ENCODE measurements at regions not wholly inside any gene's neighbourhood (a gene's known extent, or its start where the extent isn't known, plus 50 kb on each side); places are given as distances from the start of the nearest gene placed in this dataset.

DNA sequence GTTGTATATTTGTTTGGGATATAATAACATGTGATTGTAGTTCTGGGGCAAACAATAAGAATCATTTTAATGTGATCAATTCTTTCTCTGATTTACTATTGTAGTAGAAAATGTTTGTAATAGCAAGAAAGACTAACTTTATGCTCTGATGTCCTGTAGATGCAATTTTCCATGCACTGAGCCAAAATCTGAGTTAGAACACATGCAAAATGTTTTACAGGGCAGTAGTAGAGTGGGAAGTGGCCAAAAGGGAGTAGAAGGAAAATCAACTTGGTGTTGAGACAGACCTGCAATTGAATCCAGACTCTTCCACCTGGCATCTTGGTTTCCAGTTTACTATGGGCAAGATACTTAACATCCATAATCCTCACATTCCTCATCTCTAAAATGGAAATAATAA, 93.5 kb upstream of the BMP5 start:
- DNase-seq (ENCODE audit: low read depth, low spot score) (no peak), FAIRE-seq (no peak)
- Histone ChIP-seq H3K27me3 (ENCODE audit: control insufficient read depth, extremely low read depth, insufficient read depth, low read length) (no peaks in the 10 kb centered on the region), H3K79me2 (ENCODE audit: control insufficient read depth, insufficient read depth, low read length) (no peaks in the 10 kb centered on the region), H3K36me3 (ENCODE audit: control insufficient read depth in 2 of 2, extremely low read depth in 1 of 2, insufficient read depth in 2 of 2, low read length in 2 of 2) (no peaks in the 10 kb centered on the region), H3K9me1 (ENCODE audit: control insufficient read depth, extremely low read depth, insufficient read depth, low read length) (no peaks in the 10 kb centered on the region), H2AFZ (ENCODE audit: control insufficient read depth, low read length) (no peak overlapping the region), H3K9me3 (ENCODE audit: control insufficient read depth, low read depth, low read length) (no peaks in the 10 kb centered on the region), H3K4me2 (ENCODE audit: control insufficient read depth, extremely low read depth, insufficient read depth, low read depth, low read length) (no peak overlapping the region), H3K4me1 (ENCODE audit: control insufficient read depth, extremely low read depth, insufficient read depth, low read length) (no peaks in the 10 kb centered on the region), H3K27ac (ENCODE audit: control insufficient read depth, insufficient read depth, low read length) (no peak overlapping the region), H3K9ac (ENCODE audit: control insufficient read depth, extremely low read depth, insufficient read depth, low read length) (no peak overlapping the region), H3K4me3 (ENCODE audit: control insufficient read depth in 2 of 3, extremely low read depth in 1 of 3, insufficient read depth in 2 of 3, low read depth in 1 of 3, low read length in 3 of 3) (no peak overlapping the region), H4K20me1 (ENCODE audit: control insufficient read depth, extremely low read depth, insufficient read depth, low read length) (no peaks in the 10 kb centered on the region)
- dilution Hi-C loops (cut with MboI; ENCODE audit: extremely low pct_ligation_motif_present, low sequenced_read_pairs), result loop anchor here (25.0 kb wide), 1 partner anchor 682 kb away; no protein-coding TSS in a partner anchor
- no peak for TF ChIP-seq EZH2 (IDR thresholded peaks at IDR 0.05; ENCODE audit: low read length)
- TF ChIP-seq, protein P1, sequence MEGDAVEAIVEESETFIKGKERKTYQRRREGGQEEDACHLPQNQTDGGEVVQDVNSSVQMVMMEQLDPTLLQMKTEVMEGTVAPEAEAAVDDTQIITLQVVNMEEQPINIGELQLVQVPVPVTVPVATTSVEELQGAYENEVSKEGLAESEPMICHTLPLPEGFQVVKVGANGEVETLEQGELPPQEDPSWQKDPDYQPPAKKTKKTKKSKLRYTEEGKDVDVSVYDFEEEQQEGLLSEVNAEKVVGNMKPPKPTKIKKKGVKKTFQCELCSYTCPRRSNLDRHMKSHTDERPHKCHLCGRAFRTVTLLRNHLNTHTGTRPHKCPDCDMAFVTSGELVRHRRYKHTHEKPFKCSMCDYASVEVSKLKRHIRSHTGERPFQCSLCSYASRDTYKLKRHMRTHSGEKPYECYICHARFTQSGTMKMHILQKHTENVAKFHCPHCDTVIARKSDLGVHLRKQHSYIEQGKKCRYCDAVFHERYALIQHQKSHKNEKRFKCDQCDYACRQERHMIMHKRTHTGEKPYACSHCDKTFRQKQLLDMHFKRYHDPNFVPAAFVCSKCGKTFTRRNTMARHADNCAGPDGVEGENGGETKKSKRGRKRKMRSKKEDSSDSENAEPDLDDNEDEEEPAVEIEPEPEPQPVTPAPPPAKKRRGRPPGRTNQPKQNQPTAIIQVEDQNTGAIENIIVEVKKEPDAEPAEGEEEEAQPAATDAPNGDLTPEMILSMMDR (optimal IDR thresholded peaks at IDR 0.05 in 1 of 3, IDR thresholded peaks at IDR 0.05 in 1 of 3, conservative IDR thresholded peaks at IDR 0.05 in 1 of 3; ENCODE audit: extremely low read depth in 1 of 3, insufficient read depth in 2 of 3, low read length in 3 of 3), result no peak

DNA sequence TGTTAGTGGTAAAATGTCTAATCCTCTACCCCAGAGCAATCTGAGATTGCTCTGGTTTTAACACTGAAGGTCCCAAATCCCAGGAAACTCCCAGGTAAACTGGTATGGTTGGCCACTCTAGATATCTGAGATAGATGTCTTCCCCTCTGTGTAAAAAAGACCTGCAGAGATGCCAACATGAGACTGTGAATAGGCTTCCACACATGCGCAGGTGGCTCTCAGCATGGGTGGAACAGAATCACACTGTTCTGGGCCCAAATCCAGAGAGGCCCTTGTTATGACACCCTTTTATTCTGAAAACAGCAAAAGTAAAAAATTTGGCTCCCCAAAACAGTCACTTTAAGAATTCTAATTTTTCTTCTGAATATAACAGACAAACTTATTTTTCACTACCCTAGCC, 88.7 kb upstream of the BMP5 start:
- no peak for DNase-seq (ENCODE audit: low read depth, low spot score)
- H3K9me3 ChIP-seq (ENCODE audit: control insufficient read depth, low read depth, low read length), result no peaks in the 10 kb centered on the region
- no peaks in the 10 kb centered on the region for H3K79me2 ChIP-seq (ENCODE audit: control insufficient read depth, insufficient read depth, low read length)
- H3K9ac ChIP-seq (ENCODE audit: control insufficient read depth, extremely low read depth, insufficient read depth, low read length), result no peak overlapping the region
- TF ChIP-seq, protein P1 (optimal IDR thresholded peaks at IDR 0.05 in 1 of 3, IDR thresholded peaks at IDR 0.05 in 1 of 3, conservative IDR thresholded peaks at IDR 0.05 in 1 of 3; ENCODE audit: extremely low read depth in 1 of 3, insufficient read depth in 2 of 3, low read length in 3 of 3), result no peak
- TF ChIP-seq EZH2 (IDR thresholded peaks at IDR 0.05; ENCODE audit: low read length), result no peak
- H3K9me1 ChIP-seq (ENCODE audit: control insufficient read depth, extremely low read depth, insufficient read depth, low read length), result no peaks in the 10 kb centered on the region
- dilution Hi-C loops (cut with MboI; ENCODE audit: extremely low pct_ligation_motif_present, low sequenced_read_pairs), result loop anchor here (25.0 kb wide), 1 partner anchor 677 kb away; no protein-coding TSS in a partner anchor
- no peaks in the 10 kb centered on the region for H3K27me3 ChIP-seq (ENCODE audit: control insufficient read depth, extremely low read depth, insufficient read depth, low read length)
- no peak overlapping the region for H3K4me2 ChIP-seq (ENCODE audit: control insufficient read depth, extremely low read depth, insufficient read depth, low read depth, low read length)
- no peaks in the 10 kb centered on the region for H3K36me3 ChIP-seq (ENCODE audit: control insufficient read depth in 2 of 2, extremely low read depth in 1 of 2, insufficient read depth in 2 of 2, low read length in 2 of 2)
- no peaks in the 10 kb centered on the region for H3K4me1 ChIP-seq (ENCODE audit: control insufficient read depth, extremely low read depth, insufficient read depth, low read length)
- FAIRE-seq, result no peak
- no peak overlapping the region for H3K4me3 ChIP-seq (ENCODE audit: control insufficient read depth in 2 of 3, extremely low read depth in 1 of 3, insufficient read depth in 2 of 3, low read depth in 1 of 3, low read length in 3 of 3)
- no peaks in the 10 kb centered on the region for H4K20me1 ChIP-seq (ENCODE audit: control insufficient read depth, extremely low read depth, insufficient read depth, low read length)
- no peak overlapping the region for H2AFZ ChIP-seq (ENCODE audit: control insufficient read depth, low read length)
- H3K27ac ChIP-seq (ENCODE audit: control insufficient read depth, insufficient read depth, low read length), result no peak overlapping the region

Data from keratinocyte (primary cell).